GM18499 (cell line): ENCODE measurements at regions not wholly inside any gene's neighbourhood (a gene's known extent, or its start where the extent isn't known, plus 50 kb on each side); places are given as distances from the start of the nearest gene placed in this dataset.

ENCODE experiments used
- ATAC-seq: cut with Tn5 transposase; IDR thresholded peaks from one replicate; pipeline ENCODE4 v1.9.1; 2021; ENCODE audit warnings: moderate number of reproducible peaks; ENCODE audit not compliant: insufficient read depth, unreplicated experiment

GRCh38 chr13:82672248-82672647, 1210.0 kb downstream of the SLITRK1 start:
- no peak for ATAC-seq

- no peak for ATAC-seq
Observed at GRCh38 chr13:82664183-82664582, 1218.1 kb downstream of the SLITRK1 start.

GRCh38 chr13:82661126-82661525, 1221.1 kb downstream of the SLITRK1 start:
- ATAC-seq: no peak

- ATAC-seq: no peak
Observed at GRCh38 chr13:82658811-82659210, 1223.5 kb downstream of the SLITRK1 start.

- no peak for ATAC-seq
Observed at GRCh38 chr13:82657471-82657870, 1224.8 kb downstream of the SLITRK1 start.

- no peak for ATAC-seq
Observed at GRCh38 chr13:82654861-82655855, 1227.1 kb downstream of the SLITRK1 start.

- no peak for ATAC-seq
Observed at GRCh38 chr13:82654143-82654542, 1228.1 kb downstream of the SLITRK1 start.

- no peak for ATAC-seq
Observed at GRCh38 chr13:82647540-82647939, 1234.7 kb downstream of the SLITRK1 start.

- no peak for ATAC-seq
Observed at GRCh38 chr13:82636119-82636518, 1246.2 kb downstream of the SLITRK1 start.

- ATAC-seq: no peak
Observed at GRCh38 chr13:82634946-82635345, 1247.3 kb downstream of the SLITRK1 start.

GRCh38 chr13:82627183-82627582, 1255.1 kb downstream of the SLITRK1 start:
- no peak for ATAC-seq

GRCh38 chr13:82625717-82626116, 1256.6 kb downstream of the SLITRK1 start:
- ATAC-seq: no peak

GRCh38 chr13:82615043-82615442, 1267.2 kb downstream of the SLITRK1 start:
- ATAC-seq: no peak

- ATAC-seq: no peak
Observed at GRCh38 chr13:82614086-82614485, 1268.2 kb downstream of the SLITRK1 start.

- no peak for ATAC-seq
Observed at GRCh38 chr13:82606008-82606407, 1276.3 kb downstream of the SLITRK1 start.

- ATAC-seq: no peak
Observed at GRCh38 chr13:82597747-82598146, 1284.5 kb downstream of the SLITRK1 start.

GRCh38 chr13:82593239-82593638, 1289.0 kb downstream of the SLITRK1 start:
- no peak for ATAC-seq

GRCh38 chr13:82571653-82572052, 1310.6 kb downstream of the SLITRK1 start:
- no peak for ATAC-seq

GRCh38 chr13:82569581-82569980, 1312.7 kb downstream of the SLITRK1 start:
- ATAC-seq: no peak

- no peak for ATAC-seq
Observed at GRCh38 chr13:82566864-82567263, 1315.4 kb downstream of the SLITRK1 start.

- no peak for ATAC-seq
Observed at GRCh38 chr13:82565201-82565600, 1317.1 kb downstream of the SLITRK1 start.

- no peak for ATAC-seq
Observed at GRCh38 chr13:82560889-82561288, 1321.4 kb downstream of the SLITRK1 start.
